ENCODE measurements at regions not wholly inside any gene's neighbourhood (a gene's known extent, or its start where the extent isn't known, plus 50 kb on each side); places are given as distances from the start of the nearest gene placed in this dataset.

DNA sequence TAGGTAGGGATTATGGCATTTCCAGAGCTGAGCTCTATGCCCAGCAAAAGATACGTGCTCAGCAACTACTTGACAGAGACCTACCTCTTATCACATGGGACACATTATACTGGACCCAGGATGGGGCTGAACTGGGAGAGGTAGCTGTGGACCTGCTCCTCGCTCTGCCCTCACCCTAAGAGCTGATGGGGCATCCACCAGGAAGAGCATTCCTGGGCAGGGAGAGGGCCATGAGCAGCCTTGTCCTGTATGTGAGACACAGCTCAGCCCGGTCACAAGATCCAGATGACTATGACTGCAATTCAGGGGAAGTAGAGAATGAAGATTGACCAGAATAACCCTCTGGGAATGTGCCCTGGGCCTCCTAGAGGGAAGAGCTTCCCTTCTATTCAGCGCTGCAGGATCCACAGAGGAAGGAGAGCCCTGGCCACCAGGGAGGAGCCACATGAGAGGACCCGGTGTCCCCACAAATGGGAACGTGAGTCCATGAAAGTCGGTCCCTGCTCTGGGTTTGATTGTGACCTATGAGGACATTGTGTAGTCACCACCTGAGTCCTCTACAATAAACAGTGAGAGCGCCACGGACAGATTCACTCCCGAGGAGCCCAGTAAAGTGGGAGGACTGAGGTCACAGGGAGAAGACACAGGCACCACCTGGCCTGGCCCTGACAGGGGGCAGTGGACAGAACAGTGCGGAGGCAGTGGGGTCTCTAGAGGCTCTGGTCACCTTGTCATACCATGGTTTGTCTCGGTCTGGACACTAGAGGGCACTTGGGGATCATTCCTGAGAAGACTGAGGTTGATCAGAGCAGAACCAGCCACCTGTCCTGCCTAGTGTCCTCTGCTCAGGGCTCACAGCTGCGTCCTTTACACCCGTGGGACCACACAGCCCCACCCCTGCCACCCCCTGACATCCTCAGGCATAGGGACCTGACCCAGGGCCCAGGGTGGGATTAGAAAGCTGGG is 99.5 kb downstream of the ZNF280B start:
- no peak overlapping the region for H3K14ac ChIP-seq (ENCODE audit: insufficient read length)
- no peak overlapping the region for H2AK5ac ChIP-seq (ENCODE audit: low read depth, low read length)
- DNase-seq (ENCODE audit: low read depth in 1 of 2, low spot score in 2 of 2) (peak in 1 of 2 experiments; percentile 69), FAIRE-seq (peak; percentile 24)
- no peak overlapping the region for H2BK15ac ChIP-seq (ENCODE audit: low read length)
- no peak overlapping the region for H3K56ac ChIP-seq (replicated peaks; ENCODE audit: insufficient read length, low read depth, low read length)
- H3K9ac ChIP-seq (replicated peaks in 1 of 4; ENCODE audit: extremely low read depth in 1 of 4, low read depth in 3 of 4, low read length in 3 of 4): no peak overlapping the region
- H3K23me2 ChIP-seq (ENCODE audit: low read depth, low read length): no peaks in the 10 kb centered on the region
- no peak overlapping the region for H4K5ac ChIP-seq (ENCODE audit: insufficient read length, low read depth, low read length)
- H3K36me3 ChIP-seq (ENCODE audit: control insufficient read depth in 2 of 4, insufficient read depth in 4 of 4, low read length in 3 of 4): no peaks in the 10 kb centered on the region
- peak; percentile 28 for TF ChIP-seq EZH2 (IDR thresholded peaks at IDR 0.05; ENCODE audit: low read depth, low read length, severe bottlenecking)
- TF ChIP-seq RAD21 (IDR thresholded peaks at IDR 0.05 in 1 of 2, conservative IDR thresholded peaks at IDR 0.05 in 1 of 2; ENCODE audit: low read depth in 2 of 2, low read length in 2 of 2): peak; percentile 68 to 74
- TF ChIP-seq, protein P1, sequence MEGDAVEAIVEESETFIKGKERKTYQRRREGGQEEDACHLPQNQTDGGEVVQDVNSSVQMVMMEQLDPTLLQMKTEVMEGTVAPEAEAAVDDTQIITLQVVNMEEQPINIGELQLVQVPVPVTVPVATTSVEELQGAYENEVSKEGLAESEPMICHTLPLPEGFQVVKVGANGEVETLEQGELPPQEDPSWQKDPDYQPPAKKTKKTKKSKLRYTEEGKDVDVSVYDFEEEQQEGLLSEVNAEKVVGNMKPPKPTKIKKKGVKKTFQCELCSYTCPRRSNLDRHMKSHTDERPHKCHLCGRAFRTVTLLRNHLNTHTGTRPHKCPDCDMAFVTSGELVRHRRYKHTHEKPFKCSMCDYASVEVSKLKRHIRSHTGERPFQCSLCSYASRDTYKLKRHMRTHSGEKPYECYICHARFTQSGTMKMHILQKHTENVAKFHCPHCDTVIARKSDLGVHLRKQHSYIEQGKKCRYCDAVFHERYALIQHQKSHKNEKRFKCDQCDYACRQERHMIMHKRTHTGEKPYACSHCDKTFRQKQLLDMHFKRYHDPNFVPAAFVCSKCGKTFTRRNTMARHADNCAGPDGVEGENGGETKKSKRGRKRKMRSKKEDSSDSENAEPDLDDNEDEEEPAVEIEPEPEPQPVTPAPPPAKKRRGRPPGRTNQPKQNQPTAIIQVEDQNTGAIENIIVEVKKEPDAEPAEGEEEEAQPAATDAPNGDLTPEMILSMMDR (IDR thresholded peaks at IDR 0.05; ENCODE audit: control extremely low read depth in 1 of 3, insufficient read depth in 1 of 3, low read depth in 1 of 3, low read length in 3 of 3): peak; percentile 67 to 81 (median 68)
- TF ChIP-seq TEAD4 (IDR thresholded peaks at IDR 0.05; ENCODE audit: low read depth, low read length): no peak
- no peak overlapping the region for H4K8ac ChIP-seq (ENCODE audit: extremely low read depth, insufficient read depth, low read length)
- H4K91ac ChIP-seq (replicated peaks; ENCODE audit: insufficient read length, low read length): no peak overlapping the region
- no peak overlapping the region for H3K18ac ChIP-seq (ENCODE audit: extremely low read depth, low read length)
- no peak overlapping the region for H2BK12ac ChIP-seq (ENCODE audit: low read depth, low read length)
- no peak overlapping the region for H2AFZ ChIP-seq (ENCODE audit: low read length)
- no peaks in the 10 kb centered on the region for H3K9me3 ChIP-seq (ENCODE audit: insufficient read depth in 2 of 2, low read depth in 1 of 2, low read length in 1 of 2)
- WGBS, 2 experiments (ENCODE audit: extremely low coverage in 1 of 2, insufficient coverage in 1 of 2, insufficient read length in 1 of 2, insufficient replicate concordance in 2 of 2, low coverage in 1 of 2, low lambda C conversion rate in 2 of 2, missing lambda C conversion rate in 1 of 2): 38% methylated on average over 14 of the region's 14 CpGs; no CpG with 5 or more reads in 1 of the 2 experiments
- H3K79me2 ChIP-seq (ENCODE audit: control insufficient read depth in 1 of 2, insufficient read depth in 2 of 2, low read length in 2 of 2): no peaks in the 10 kb centered on the region
- H3K23ac ChIP-seq (ENCODE audit: insufficient read length): no peak overlapping the region
- H3K27ac ChIP-seq (ENCODE audit: low read depth, low read length): no peak overlapping the region
- H3K4me2 ChIP-seq (ENCODE audit: insufficient read depth in 1 of 2, low read depth in 2 of 2, low read length in 2 of 2): no peak overlapping the region
- H3K79me1 ChIP-seq (ENCODE audit: low read depth, low read length): no peaks in the 10 kb centered on the region
- no peak overlapping the region for H2BK120ac ChIP-seq (replicated peaks; ENCODE audit: low read depth, low read length)
- H3K4ac ChIP-seq (replicated peaks; ENCODE audit: insufficient read length, low read depth, low read length): no peak overlapping the region
- CTCF ChIA-PET (ENCODE audit: partially characterized antibody): interaction anchor here (0.6 to 5.0 kb wide), 17 partner anchors 8 to 548 kb away, joined by 3 to 31 read pairs (median 5); no protein-coding TSS in a partner anchor
- no peaks in the 10 kb centered on the region for H3K4me1 ChIP-seq (replicated peaks in 1 of 4; ENCODE audit: control insufficient read depth in 3 of 4, insufficient read depth in 4 of 4, low read length in 3 of 4)
- POLR2A ChIA-PET (ENCODE audit: partially characterized antibody): no interaction called here
- no peak overlapping the region for H3K4me3 ChIP-seq (ENCODE audit: extremely low read depth in 1 of 4, insufficient read depth in 2 of 4, low read depth in 3 of 4, low read length in 4 of 4)
- peaks cover 68 to 98% (median 94%) of the 10 kb centered on the region in 4 experiments for H3K27me3 ChIP-seq (replicated peaks in 1 of 4; ENCODE audit: control insufficient read depth in 3 of 4, extremely low read depth in 1 of 4, insufficient read depth in 3 of 4, low read length in 3 of 4)
- H4K20me1 ChIP-seq (replicated peaks in 1 of 2; ENCODE audit: control insufficient read depth in 1 of 2, insufficient read depth in 2 of 2, low read length in 2 of 2): no peaks in the 10 kb centered on the region
- no peak overlapping the region for H2BK20ac ChIP-seq (ENCODE audit: low read length)
- H2BK5ac ChIP-seq (ENCODE audit: low read depth, low read length): no peak overlapping the region

Measured in H1 (cell line).